H1 (cell line): ENCODE measurements at regions not wholly inside any gene's neighbourhood (a gene's known extent, or its start where the extent isn't known, plus 50 kb on each side); places are given as distances from the start of the nearest gene placed in this dataset.

Source experiments
- NANOG ChIP-seq: IDR thresholded peaks from 2 replicates; pipeline ENCODE4 v1.6.1; 2011; ENCODE audit warnings: low read length, low read depth, mild to moderate bottlenecking, inconsistent platforms; ENCODE audit not compliant: insufficient read depth, poor library complexity, severe bottlenecking
- SIRT6 ChIP-seq: IDR thresholded peaks from one replicate; pipeline ENCODE4 v1.7.1; 2012; ENCODE audit warnings: low read length, inconsistent platforms
- SP2 ChIP-seq: IDR thresholded peaks from 2 replicates; pipeline ENCODE4 v1.6.1; 2012; ENCODE audit warnings: mild to moderate bottlenecking, low read length, inconsistent platforms

DNA sequence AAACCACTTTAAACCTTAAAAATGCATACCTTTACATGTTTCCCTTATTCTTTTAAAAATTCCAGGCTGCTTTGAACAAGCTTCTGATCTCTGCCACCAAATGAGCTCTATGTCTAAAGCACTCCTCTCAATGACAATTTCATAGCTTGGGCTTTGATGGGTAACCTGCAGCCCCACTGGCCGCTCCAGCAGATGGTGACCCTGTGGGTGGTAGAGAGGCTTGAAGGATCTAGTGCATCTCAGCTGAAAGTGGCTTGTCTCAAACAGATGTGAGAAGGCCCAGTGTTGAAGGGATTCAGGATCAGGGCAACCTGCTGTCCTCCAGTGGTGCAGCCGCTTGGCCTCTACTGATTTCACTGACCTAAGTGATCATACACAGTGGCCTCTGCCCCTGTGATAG is 84.7 kb upstream of the IRF2BP2 start (continued):
- no peak for TF ChIP-seq NANOG
- TF ChIP-seq SP2 = no peak
- TF ChIP-seq SIRT6 = no peak
